Astrocyte (in vitro differentiated cells and primary cell): ENCODE measurements at regions not wholly inside any gene's neighbourhood (a gene's known extent, or its start where the extent isn't known, plus 50 kb on each side); places are given as distances from the start of the nearest gene placed in this dataset.

Source experiments
- EZH2 ChIP-seq: IDR thresholded peaks from 2 replicates; pipeline ENCODE4 v1.6.1; 2012; ENCODE audit warnings: mild to moderate bottlenecking, low read length, inconsistent platforms; ENCODE audit not compliant: insufficient read depth
- TF ChIP-seq, protein P1 (sequence below): IDR thresholded peaks from 2 replicates; pipeline ENCODE4 v1.5.1; 2011; ENCODE audit warnings: low read depth, mild to moderate bottlenecking, inconsistent platforms, low read length, moderate library complexity; ENCODE audit not compliant: insufficient read depth

DNA sequence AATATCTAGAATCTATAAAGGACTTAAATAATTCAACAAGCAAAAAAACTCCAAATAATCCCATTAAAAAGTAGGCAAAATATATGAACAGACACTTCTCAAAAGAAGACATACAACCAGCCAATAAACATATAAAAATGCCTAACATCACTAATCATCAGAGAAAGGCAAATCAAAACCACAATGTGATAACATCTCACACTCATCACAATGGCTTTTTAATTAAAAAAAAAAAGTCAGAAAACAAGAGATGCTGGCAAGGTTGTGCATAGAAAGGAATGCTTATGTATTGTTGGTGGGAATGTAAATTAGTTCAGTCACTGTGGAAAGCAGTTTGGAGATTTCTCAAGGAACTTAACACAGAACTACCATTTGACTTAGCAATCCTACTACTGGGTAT lies 979.6 kb upstream of the MAP3K7 start:
- TF ChIP-seq, protein P1, sequence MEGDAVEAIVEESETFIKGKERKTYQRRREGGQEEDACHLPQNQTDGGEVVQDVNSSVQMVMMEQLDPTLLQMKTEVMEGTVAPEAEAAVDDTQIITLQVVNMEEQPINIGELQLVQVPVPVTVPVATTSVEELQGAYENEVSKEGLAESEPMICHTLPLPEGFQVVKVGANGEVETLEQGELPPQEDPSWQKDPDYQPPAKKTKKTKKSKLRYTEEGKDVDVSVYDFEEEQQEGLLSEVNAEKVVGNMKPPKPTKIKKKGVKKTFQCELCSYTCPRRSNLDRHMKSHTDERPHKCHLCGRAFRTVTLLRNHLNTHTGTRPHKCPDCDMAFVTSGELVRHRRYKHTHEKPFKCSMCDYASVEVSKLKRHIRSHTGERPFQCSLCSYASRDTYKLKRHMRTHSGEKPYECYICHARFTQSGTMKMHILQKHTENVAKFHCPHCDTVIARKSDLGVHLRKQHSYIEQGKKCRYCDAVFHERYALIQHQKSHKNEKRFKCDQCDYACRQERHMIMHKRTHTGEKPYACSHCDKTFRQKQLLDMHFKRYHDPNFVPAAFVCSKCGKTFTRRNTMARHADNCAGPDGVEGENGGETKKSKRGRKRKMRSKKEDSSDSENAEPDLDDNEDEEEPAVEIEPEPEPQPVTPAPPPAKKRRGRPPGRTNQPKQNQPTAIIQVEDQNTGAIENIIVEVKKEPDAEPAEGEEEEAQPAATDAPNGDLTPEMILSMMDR = no peak
- TF ChIP-seq EZH2 = no peak
